Endothelial cell (in vitro differentiated cells): ENCODE measurements at regions not wholly inside any gene's neighbourhood (a gene's known extent, or its start where the extent isn't known, plus 50 kb on each side); places are given as distances from the start of the nearest gene placed in this dataset.

ENCODE experiments used
- DNase-seq: peaks from one replicate; pipeline ENCODE4 v3.0.0; 2021; ENCODE audit warnings: low spot score
- H3K27ac Mint-ChIP-seq: one replicate; pipeline ENCODE4 v1.8.0; 2021; ENCODE audit warnings: mixed read lengths, inconsistent platforms; ENCODE audit not compliant: unreplicated experiment
- H3K27me3 Mint-ChIP-seq: one replicate; pipeline ENCODE4 v1.8.0; 2021; ENCODE audit warnings: mild to moderate bottlenecking, moderate library complexity, mixed read lengths, inconsistent platforms; ENCODE audit not compliant: unreplicated experiment
- H3K36me3 Mint-ChIP-seq: one replicate; pipeline ENCODE4 v1.8.0; 2021; ENCODE audit warnings: mild to moderate bottlenecking, low read depth, mixed read lengths, inconsistent platforms; ENCODE audit not compliant: unreplicated experiment
- H3K4me1 Mint-ChIP-seq: one replicate; pipeline ENCODE4 v1.8.0; 2021; ENCODE audit warnings: mild to moderate bottlenecking, mixed read lengths, inconsistent platforms; ENCODE audit not compliant: unreplicated experiment
- H3K4me3 Mint-ChIP-seq: one replicate; pipeline ENCODE4 v1.8.0; 2021; ENCODE audit warnings: mild to moderate bottlenecking, mixed read lengths, inconsistent platforms; ENCODE audit not compliant: unreplicated experiment
- H3K9me3 Mint-ChIP-seq: one replicate; pipeline ENCODE4 v1.8.0; 2021; ENCODE audit warnings: mixed read lengths, inconsistent platforms; ENCODE audit not compliant: unreplicated experiment
- CTCF ChIP-seq: fragments of 200-600 bp; sonication (generic); IDR thresholded peaks from one replicate; pipeline ENCODE4 v1.5.0; 2021; ENCODE audit warnings: antibody characterized with exemption; ENCODE audit not compliant: unreplicated experiment

GRCh38 chr13:95367309-95367843 lies 66.1 kb upstream of the ABCC4 start:
- Mint-ChIP-seq H3K9me3 (no peaks in the 10 kb centered on the region), H3K4me3 (no peak overlapping the region), H3K4me1 (peaks cover 3% of the 10 kb centered on the region), H3K27ac (no peak overlapping the region), H3K27me3 (peaks cover 2% of the 10 kb centered on the region), H3K36me3 (no peaks in the 10 kb centered on the region)
- TF ChIP-seq CTCF: no peak
- DNase-seq: no peak

- Mint-ChIP-seq H3K27me3 (peaks cover 2% of the 10 kb centered on the region), H3K4me1 (peaks cover 3% of the 10 kb centered on the region), H3K36me3 (no peaks in the 10 kb centered on the region), H3K4me3 (no peak overlapping the region), H3K27ac (no peak overlapping the region), H3K9me3 (no peaks in the 10 kb centered on the region)
- no peak for DNase-seq
- TF ChIP-seq CTCF: no peak
These were observed 67.7 kb upstream of the ABCC4 start for GRCh38 chr13:95368998-95369397.

- Mint-ChIP-seq H3K36me3 (no peaks in the 10 kb centered on the region), H3K27me3 (peaks cover 2% of the 10 kb centered on the region), H3K4me3 (no peak overlapping the region), H3K9me3 (no peaks in the 10 kb centered on the region), H3K27ac (no peak overlapping the region), H3K4me1 (no peaks in the 10 kb centered on the region)
- TF ChIP-seq CTCF: no peak
- DNase-seq: no peak
These were observed 74.5 kb upstream of the ABCC4 start for GRCh38 chr13:95375706-95376105.

- no peak overlapping the region for H3K4me3 Mint-ChIP-seq
- H3K27ac Mint-ChIP-seq: no peak overlapping the region
- no peaks in the 10 kb centered on the region for H3K9me3 Mint-ChIP-seq
- TF ChIP-seq CTCF: no peak
- DNase-seq: no peak
- no peaks in the 10 kb centered on the region for H3K4me1 Mint-ChIP-seq
- H3K36me3 Mint-ChIP-seq: no peaks in the 10 kb centered on the region
- H3K27me3 Mint-ChIP-seq: peaks cover 5% of the 10 kb centered on the region
These were observed 77.4 kb upstream of the ABCC4 start for GRCh38 chr13:95378603-95379002.

- no peak overlapping the region for H3K4me3 Mint-ChIP-seq
These were observed 79.4 kb upstream of the ABCC4 start for GRCh38 chr13:95380468-95381211.

More at GRCh38 chr13:95380468-95381211, 79.4 kb upstream of the ABCC4 start:
- no peak overlapping the region for H3K27ac Mint-ChIP-seq
- H3K9me3 Mint-ChIP-seq: no peaks in the 10 kb centered on the region
- peaks cover 3% of the 10 kb centered on the region for H3K36me3 Mint-ChIP-seq
- peak; percentile 78 for DNase-seq
- no peaks in the 10 kb centered on the region for H3K4me1 Mint-ChIP-seq
- H3K27me3 Mint-ChIP-seq: peaks cover 5% of the 10 kb centered on the region
- peak; percentile 68 for TF ChIP-seq CTCF
